ENCODE measurements at regions not wholly inside any gene's neighbourhood (a gene's known extent, or its start where the extent isn't known, plus 50 kb on each side); places are given as distances from the start of the nearest gene placed in this dataset.

DNA sequence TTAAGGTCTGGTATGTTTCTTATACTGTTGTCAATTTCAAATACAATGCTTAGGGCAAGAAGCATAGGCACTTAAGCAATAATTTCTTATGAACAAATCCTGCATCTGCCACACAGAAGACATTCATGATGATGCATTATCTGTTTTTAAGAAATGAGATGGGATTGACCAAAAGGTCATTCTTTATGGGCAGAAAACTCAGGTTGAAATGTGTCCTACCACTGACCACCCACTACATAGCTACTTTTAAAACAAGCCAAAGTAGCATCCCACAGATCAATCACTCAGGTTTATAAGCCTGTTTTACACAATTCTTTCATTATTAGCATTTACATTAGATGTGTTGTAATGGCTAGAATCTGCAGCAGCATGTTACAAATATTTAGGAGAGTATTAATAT, 617.8 kb downstream of the PCDH7 start:
- no peak overlapping the region for H3K4me3 Mint-ChIP-seq
- POLR2A ChIA-PET, result no interaction called here
- H3K4me3 ChIP-seq (ENCODE audit: low read length), result no peak overlapping the region
- no peaks in the 10 kb centered on the region for H3K36me3 ChIP-seq (ENCODE audit: insufficient read depth, low read length)
- no peak overlapping the region for H3K27ac ChIP-seq (ENCODE audit: low read depth in 1 of 2, low read length in 2 of 2)
- CTCF ChIA-PET, result no interaction called here
- H3K36me3 Mint-ChIP-seq (ENCODE audit: low read depth), result no peaks in the 10 kb centered on the region
- TF ChIP-seq, protein P1, sequence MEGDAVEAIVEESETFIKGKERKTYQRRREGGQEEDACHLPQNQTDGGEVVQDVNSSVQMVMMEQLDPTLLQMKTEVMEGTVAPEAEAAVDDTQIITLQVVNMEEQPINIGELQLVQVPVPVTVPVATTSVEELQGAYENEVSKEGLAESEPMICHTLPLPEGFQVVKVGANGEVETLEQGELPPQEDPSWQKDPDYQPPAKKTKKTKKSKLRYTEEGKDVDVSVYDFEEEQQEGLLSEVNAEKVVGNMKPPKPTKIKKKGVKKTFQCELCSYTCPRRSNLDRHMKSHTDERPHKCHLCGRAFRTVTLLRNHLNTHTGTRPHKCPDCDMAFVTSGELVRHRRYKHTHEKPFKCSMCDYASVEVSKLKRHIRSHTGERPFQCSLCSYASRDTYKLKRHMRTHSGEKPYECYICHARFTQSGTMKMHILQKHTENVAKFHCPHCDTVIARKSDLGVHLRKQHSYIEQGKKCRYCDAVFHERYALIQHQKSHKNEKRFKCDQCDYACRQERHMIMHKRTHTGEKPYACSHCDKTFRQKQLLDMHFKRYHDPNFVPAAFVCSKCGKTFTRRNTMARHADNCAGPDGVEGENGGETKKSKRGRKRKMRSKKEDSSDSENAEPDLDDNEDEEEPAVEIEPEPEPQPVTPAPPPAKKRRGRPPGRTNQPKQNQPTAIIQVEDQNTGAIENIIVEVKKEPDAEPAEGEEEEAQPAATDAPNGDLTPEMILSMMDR (IDR thresholded peaks at IDR 0.05), result no peak
- H3K27me3 Mint-ChIP-seq, result no peaks in the 10 kb centered on the region
- no peaks in the 10 kb centered on the region for H3K27me3 ChIP-seq (ENCODE audit: control insufficient read depth in 1 of 2, insufficient read depth in 2 of 2, low read length in 2 of 2)
- H3K9me3 ChIP-seq (ENCODE audit: control insufficient read depth in 1 of 2, insufficient read depth in 1 of 2, low read length in 2 of 2), result peaks cover 0 to 10% of the 10 kb centered on the region in 2 experiments
- no peak overlapping the region for H3K27ac Mint-ChIP-seq
- no peak for ATAC-seq (ENCODE audit: poor library complexity)
- DNase-seq, result no peak
- intact Hi-C loops (cut with DNase I, micrococcal nuclease), result no loop called here
- no peaks in the 10 kb centered on the region for H3K4me1 ChIP-seq (ENCODE audit: insufficient read depth, low read length)
- peaks cover 9% of the 10 kb centered on the region for H3K9me3 Mint-ChIP-seq
- H3K4me1 Mint-ChIP-seq (ENCODE audit: low read depth), result no peaks in the 10 kb centered on the region

DNA sequence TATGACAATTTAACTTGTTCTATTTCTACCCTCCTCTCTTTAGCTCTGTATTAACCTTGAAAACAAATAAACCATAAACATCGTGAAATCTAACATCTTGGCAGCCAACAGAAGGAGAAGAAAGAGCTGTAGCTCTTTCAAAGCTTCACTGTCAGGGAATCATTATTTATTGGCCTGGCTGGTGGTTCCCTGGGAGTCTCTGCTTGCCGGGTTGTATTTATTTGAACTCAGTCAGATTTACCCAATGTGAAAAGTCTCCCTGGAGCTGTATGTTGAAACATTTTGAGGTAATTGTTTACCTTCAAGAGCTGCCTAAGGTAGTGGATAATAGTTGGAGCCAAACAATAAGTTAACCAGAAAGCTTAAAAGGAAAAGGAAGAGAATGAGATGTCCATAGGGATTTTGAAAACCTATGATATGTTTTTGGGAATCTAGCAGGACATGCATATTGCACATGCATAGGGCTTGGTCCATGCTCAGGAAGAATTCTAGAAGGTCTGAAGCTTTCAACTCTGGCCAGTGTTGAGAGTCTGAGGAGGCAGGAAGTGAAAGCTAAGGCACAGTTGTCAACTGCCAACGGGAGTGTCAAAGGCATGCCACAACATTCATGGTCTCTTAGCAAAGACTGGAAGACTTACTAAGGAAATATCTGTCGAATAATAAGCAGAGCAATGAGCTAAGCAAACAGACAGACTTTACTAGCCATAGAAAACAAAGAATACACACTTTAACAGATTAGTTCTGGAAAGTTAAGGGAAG, 621.6 kb downstream of the PCDH7 start:
- Mint-ChIP-seq H3K27me3 (no peaks in the 10 kb centered on the region), H3K4me1 (ENCODE audit: low read depth) (no peaks in the 10 kb centered on the region), H3K4me3 (no peak overlapping the region), H3K36me3 (ENCODE audit: low read depth) (no peaks in the 10 kb centered on the region), H3K9me3 (peaks cover 7% of the 10 kb centered on the region), H3K27ac (no peak overlapping the region)
- POLR2A ChIA-PET, result no interaction called here
- Histone ChIP-seq H3K27ac (ENCODE audit: low read depth in 1 of 2, low read length in 2 of 2) (no peak overlapping the region), H3K4me3 (ENCODE audit: low read length) (no peak overlapping the region), H3K27me3 (ENCODE audit: control insufficient read depth in 1 of 2, insufficient read depth in 2 of 2, low read length in 2 of 2) (no peaks in the 10 kb centered on the region), H3K4me1 (ENCODE audit: insufficient read depth, low read length) (no peaks in the 10 kb centered on the region), H3K36me3 (ENCODE audit: insufficient read depth, low read length) (no peaks in the 10 kb centered on the region), H3K9me3 (ENCODE audit: control insufficient read depth in 1 of 2, insufficient read depth in 1 of 2, low read length in 2 of 2) (peaks cover 0 to 10% of the 10 kb centered on the region in 2 experiments)
- TF ChIP-seq, protein P1 (IDR thresholded peaks at IDR 0.05), result no peak
- DNase-seq, result no peak
- no peak for ATAC-seq (ENCODE audit: poor library complexity)
- intact Hi-C loops (cut with DNase I, micrococcal nuclease), result no loop called here
- CTCF ChIA-PET, result no interaction called here

DNA sequence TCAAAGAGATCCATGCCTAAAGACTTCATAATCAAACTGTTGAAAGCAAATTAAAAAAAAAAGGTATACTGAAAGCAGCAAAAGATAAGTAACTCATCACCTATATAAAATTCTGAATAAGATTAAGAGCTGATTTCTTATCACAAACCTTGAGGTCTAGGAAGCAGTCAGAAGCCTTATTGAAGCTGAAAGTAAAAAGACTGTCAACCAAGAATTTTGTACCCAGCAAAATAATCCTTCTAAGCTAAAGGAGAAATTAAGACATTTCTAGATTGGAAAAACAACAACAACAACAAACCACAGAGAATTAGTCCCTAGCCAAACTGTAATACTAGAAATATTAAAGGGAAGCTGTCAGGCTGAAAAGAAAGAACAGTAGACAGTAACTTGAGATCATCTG, 622.9 kb downstream of the PCDH7 start:
- TF ChIP-seq, protein P1 (IDR thresholded peaks at IDR 0.05), result no peak
- Histone ChIP-seq H3K27me3 (ENCODE audit: control insufficient read depth in 1 of 2, insufficient read depth in 2 of 2, low read length in 2 of 2) (no peaks in the 10 kb centered on the region), H3K4me1 (ENCODE audit: insufficient read depth, low read length) (no peaks in the 10 kb centered on the region), H3K4me3 (ENCODE audit: low read length) (no peak overlapping the region), H3K9me3 (ENCODE audit: control insufficient read depth in 1 of 2, insufficient read depth in 1 of 2, low read length in 2 of 2) (peaks cover 0 to 10% of the 10 kb centered on the region in 2 experiments), H3K36me3 (ENCODE audit: insufficient read depth, low read length) (no peaks in the 10 kb centered on the region), H3K27ac (ENCODE audit: low read depth in 1 of 2, low read length in 2 of 2) (no peak overlapping the region)
- no peaks in the 10 kb centered on the region for H3K27me3 Mint-ChIP-seq
- ATAC-seq (ENCODE audit: poor library complexity) (no peak), DNase-seq (no peak)
- POLR2A ChIA-PET, result no interaction called here
- no peaks in the 10 kb centered on the region for H3K36me3 Mint-ChIP-seq (ENCODE audit: low read depth)
- CTCF ChIA-PET, result no interaction called here
- H3K4me3 Mint-ChIP-seq, result no peak overlapping the region
- H3K4me1 Mint-ChIP-seq (ENCODE audit: low read depth), result no peaks in the 10 kb centered on the region
- intact Hi-C loops (cut with DNase I, micrococcal nuclease), result no loop called here
- no peak overlapping the region for H3K27ac Mint-ChIP-seq
- peaks cover 7% of the 10 kb centered on the region for H3K9me3 Mint-ChIP-seq
